ENCODE measurements at regions not wholly inside any gene's neighbourhood (a gene's known extent, or its start where the extent isn't known, plus 50 kb on each side); places are given as distances from the start of the nearest gene placed in this dataset.
"Not testable (repeated sequence)": the region's sequence is repeated elsewhere in the genome, so short reads cannot be mapped to it uniquely, and the experiment has no call there.

GRCh38 chr2:224650815-224651439 lies 65.2 kb downstream of the CCDC195 start:
- peak; percentile 23 for DNase-seq

- not testable (repeated sequence) for DNase-seq
These were observed 62.5 kb upstream of the CUL3 start for GRCh38 chr2:224647684-224648083.

GRCh38 chr2:224646242-224646846 lies 61.2 kb upstream of the CUL3 start:
- no peak for DNase-seq

- no peak for DNase-seq
These were observed 60.6 kb upstream of the CUL3 start for GRCh38 chr2:224645722-224646121.

- no peak for DNase-seq
These were observed 55.5 kb upstream of the CUL3 start for GRCh38 chr2:224640679-224641078.

GRCh38 chr2:224638301-224638823 lies 53.2 kb upstream of the CUL3 start:
- no peak for DNase-seq

All from amniotic stem cell (primary cell).